Hepatocyte (in vitro differentiated cells): ENCODE measurements at regions not wholly inside any gene's neighbourhood (a gene's known extent, or its start where the extent isn't known, plus 50 kb on each side); places are given as distances from the start of the nearest gene placed in this dataset.

ENCODE experiments used
- EZH2 ChIP-seq: fragments of 200-600 bp; sonication (generic); IDR thresholded peaks from 2 replicates; pipeline ENCODE4 v1.6.1; 2016; ENCODE audit warnings: antibody characterized with exemption, mild to moderate bottlenecking, borderline replicate concordance
- EZH2phosphoT487 ChIP-seq: fragments of 200-600 bp; sonication (generic); IDR thresholded peaks from one replicate; pipeline ENCODE4 v1.6.1; 2018; ENCODE audit warnings: antibody characterized with exemption, mild to moderate bottlenecking, low read depth, moderate library complexity; ENCODE audit not compliant: unreplicated experiment, severe bottlenecking
- TF ChIP-seq, protein P1 (sequence below): fragments of 200-600 bp; sonication (generic); IDR thresholded peaks from 2 replicates; pipeline ENCODE4 v1.5.1; 2016; ENCODE audit warnings: antibody characterized with exemption, mild to moderate bottlenecking; ENCODE audit not compliant: poor library complexity

DNA sequence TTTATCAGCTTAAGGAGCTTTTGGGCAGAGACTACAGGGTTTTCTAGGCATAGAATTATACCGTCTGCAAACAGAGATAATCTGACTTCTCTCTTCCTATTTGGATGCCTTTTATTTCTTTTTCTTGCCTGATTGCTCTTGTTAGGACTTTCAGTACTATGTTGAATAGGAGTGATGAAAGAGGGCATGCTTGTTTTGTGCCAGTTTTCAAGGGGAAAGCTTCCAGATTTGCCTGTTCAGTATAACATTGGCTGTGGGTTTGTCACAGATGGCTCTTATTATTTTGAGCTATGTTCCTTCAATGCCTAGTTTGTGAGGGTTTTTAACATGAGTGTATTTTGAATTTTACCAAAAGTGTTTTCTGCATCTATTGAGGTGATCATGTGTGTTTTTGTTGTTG is 192.8 kb upstream of the PHACTR1 start:
- TF ChIP-seq, protein P1, sequence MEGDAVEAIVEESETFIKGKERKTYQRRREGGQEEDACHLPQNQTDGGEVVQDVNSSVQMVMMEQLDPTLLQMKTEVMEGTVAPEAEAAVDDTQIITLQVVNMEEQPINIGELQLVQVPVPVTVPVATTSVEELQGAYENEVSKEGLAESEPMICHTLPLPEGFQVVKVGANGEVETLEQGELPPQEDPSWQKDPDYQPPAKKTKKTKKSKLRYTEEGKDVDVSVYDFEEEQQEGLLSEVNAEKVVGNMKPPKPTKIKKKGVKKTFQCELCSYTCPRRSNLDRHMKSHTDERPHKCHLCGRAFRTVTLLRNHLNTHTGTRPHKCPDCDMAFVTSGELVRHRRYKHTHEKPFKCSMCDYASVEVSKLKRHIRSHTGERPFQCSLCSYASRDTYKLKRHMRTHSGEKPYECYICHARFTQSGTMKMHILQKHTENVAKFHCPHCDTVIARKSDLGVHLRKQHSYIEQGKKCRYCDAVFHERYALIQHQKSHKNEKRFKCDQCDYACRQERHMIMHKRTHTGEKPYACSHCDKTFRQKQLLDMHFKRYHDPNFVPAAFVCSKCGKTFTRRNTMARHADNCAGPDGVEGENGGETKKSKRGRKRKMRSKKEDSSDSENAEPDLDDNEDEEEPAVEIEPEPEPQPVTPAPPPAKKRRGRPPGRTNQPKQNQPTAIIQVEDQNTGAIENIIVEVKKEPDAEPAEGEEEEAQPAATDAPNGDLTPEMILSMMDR = no peak
- no peak for TF ChIP-seq EZH2
- no peak for TF ChIP-seq EZH2phosphoT487
